GM12864 (cell line): ENCODE measurements at regions not wholly inside any gene's neighbourhood (a gene's known extent, or its start where the extent isn't known, plus 50 kb on each side); places are given as distances from the start of the nearest gene placed in this dataset.

Experiments
- DNase-seq: peaks from one replicate; pipeline ENCODE4 v3.0.0-alpha.2; 2011; ENCODE audit warnings: low read depth
- H3K4me3 ChIP-seq: 2 replicates; pipeline ENCODE4 v1.5.1; 2011; ENCODE audit warnings: mild to moderate bottlenecking, low read depth, low read length, control low read depth
- TF ChIP-seq, protein P1 (sequence below): IDR thresholded peaks from 2 replicates; pipeline ENCODE4 v1.5.1; 2011; ENCODE audit warnings: low read depth, mild to moderate bottlenecking, moderate library complexity, low read length, control low read depth, inconsistent platforms; ENCODE audit errors: missing control alignments

DNA sequence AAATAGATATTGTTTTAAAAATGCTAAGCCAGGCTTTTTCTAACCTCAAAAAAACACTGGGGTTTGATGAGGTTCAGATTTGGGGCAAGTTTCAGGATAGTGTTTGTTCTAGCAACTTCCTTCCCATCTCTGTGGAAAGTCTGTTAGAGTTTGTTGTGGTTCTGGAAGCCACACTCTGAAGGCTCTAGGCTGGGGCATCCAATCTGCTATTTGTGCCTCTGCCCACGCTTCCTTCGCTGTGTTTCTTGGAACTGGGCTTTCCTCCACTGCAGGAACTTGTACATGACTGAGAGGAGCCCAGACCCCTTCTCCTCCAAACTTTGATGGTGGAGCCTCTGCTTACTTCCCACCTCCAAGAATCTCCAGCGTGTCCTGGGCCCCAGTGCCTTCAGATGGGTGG is 108.5 kb upstream of the SLC25A13 start:
- DNase-seq, result no peak
- H3K4me3 ChIP-seq, result no peak overlapping the region
- TF ChIP-seq, protein P1, sequence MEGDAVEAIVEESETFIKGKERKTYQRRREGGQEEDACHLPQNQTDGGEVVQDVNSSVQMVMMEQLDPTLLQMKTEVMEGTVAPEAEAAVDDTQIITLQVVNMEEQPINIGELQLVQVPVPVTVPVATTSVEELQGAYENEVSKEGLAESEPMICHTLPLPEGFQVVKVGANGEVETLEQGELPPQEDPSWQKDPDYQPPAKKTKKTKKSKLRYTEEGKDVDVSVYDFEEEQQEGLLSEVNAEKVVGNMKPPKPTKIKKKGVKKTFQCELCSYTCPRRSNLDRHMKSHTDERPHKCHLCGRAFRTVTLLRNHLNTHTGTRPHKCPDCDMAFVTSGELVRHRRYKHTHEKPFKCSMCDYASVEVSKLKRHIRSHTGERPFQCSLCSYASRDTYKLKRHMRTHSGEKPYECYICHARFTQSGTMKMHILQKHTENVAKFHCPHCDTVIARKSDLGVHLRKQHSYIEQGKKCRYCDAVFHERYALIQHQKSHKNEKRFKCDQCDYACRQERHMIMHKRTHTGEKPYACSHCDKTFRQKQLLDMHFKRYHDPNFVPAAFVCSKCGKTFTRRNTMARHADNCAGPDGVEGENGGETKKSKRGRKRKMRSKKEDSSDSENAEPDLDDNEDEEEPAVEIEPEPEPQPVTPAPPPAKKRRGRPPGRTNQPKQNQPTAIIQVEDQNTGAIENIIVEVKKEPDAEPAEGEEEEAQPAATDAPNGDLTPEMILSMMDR, result no peak

DNA sequence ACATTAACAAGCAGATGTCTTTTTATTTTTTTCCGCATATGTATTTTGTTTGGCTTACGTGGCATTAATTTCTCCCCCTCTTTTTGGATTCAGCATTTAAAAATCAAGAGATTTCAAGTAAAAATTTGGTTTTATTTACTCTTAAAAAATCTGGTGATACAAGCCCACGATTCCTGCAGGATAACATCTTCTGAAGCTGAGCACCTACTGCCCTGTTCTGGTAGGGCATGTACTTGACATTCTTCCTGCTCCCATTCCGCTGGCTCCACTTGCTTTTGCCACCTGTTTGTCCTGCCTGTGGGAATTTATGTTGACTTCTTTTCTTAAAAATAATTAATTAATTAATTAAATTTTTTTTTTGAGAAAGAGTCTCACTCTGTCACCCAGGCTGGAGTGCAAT is 105.2 kb upstream of the SLC25A13 start:
- H3K4me3 ChIP-seq, result no peak overlapping the region
- TF ChIP-seq, protein P1, result no peak
- no peak for DNase-seq

DNA sequence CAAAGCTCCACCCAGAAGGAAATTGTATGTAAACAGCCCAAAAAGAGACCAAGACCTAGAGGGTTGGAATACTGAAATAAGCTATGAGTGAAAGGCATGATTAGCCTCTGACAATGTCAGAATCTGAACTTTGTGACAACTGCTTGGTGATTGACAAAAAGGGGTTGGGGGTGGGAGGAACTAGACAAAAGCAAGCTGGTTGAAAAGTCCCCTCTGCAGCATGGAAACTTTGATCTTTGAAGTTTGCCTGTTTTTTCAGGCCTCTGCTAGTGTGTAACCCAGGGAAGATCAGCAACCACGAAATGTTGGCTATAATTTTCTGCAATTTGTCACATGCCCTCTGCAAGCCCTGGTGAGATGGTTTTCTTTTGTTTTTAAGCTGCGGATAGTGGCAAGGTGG is 104.8 kb upstream of the SLC25A13 start:
- no peak overlapping the region for H3K4me3 ChIP-seq
- TF ChIP-seq, protein P1, result no peak
- no peak for DNase-seq

DNA sequence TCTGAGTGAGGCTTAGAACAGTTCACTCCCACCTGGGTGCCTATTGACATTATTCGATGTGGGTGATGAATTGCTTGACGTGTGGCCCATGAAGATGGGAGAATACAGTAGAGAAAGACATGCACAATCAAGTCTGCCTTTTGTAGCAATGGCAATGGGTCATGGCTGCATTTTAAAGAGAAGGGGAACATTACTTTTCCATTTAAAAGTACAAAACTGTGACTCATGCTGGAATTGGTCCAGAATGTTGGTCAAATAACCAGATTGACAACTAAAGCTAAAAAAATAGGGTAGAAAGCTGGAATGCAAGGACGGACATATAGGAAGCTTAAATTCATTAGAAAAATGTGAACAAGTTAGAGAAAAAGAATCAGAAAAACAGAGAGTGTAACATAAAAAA is 104.1 kb upstream of the SLC25A13 start:
- no peak for DNase-seq
- TF ChIP-seq, protein P1, result no peak

DNA sequence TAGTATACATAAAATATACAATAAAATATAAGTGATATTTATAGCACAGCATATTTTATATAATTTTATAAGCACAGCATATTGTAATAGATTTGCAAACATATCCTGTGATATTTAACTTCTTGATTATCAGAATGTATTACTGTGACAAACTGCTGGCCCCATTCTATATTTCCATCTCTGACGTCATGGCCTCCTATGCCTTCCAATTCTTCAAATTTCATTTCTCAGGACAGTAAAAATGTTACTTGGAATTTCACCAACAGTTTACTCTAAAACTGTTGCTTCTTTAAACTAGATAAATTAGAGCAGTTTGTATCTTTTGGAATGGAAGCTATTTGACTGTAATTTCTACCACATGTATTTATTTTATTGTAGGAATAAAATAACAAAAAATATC is 102.5 kb upstream of the SLC25A13 start:
- TF ChIP-seq, protein P1, result no peak
- DNase-seq, result no peak
- H3K4me3 ChIP-seq, result no peak overlapping the region

More for the DNA sequence above, 104.1 kb upstream of the SLC25A13 start:
- no peak overlapping the region for H3K4me3 ChIP-seq

DNA sequence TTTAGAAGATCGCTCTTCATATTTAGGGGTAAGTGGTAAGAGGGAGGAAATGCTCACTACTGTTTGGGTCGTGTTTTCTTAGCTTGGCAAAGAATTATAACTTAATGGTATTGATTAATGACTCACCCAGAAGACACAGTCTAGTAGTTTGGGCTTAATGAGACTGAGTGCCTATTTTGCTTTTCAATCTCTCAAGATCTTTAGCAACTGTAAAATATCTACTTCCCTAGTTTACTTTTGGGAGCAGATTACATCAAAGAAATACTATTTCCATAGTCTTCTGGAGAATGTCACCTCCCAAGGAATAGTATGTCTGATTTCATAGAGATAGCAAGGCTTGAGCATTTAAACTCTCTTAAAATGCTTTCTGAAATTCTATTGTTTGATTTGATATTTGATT is 100.5 kb upstream of the SLC25A13 start:
- TF ChIP-seq, protein P1, result no peak
- H3K4me3 ChIP-seq, result no peak overlapping the region
- DNase-seq, result no peak

DNA sequence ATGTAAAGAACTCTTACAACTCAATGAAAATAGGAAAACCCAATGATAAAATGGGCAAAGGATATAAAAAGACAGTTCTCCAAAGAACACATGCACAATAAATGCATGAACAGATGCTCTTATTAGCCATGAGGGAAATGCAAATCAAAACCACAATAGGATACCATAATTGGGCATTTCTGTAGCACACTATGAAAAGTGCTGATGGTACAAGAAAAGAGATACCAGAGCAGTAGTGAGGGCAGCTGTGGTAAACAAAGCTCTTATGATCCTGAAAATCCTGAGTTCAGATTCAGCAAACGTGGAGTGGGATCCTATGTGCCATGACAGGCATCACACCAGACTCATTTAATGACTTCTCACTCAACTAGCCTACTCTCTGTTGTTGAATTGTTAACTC is 96.7 kb upstream of the SLC25A13 start:
- H3K4me3 ChIP-seq, result no peak overlapping the region
- TF ChIP-seq, protein P1, result no peak
- no peak for DNase-seq
